IMR-90 (cell line): ENCODE measurements at regions not wholly inside any gene's neighbourhood (a gene's known extent, or its start where the extent isn't known, plus 50 kb on each side); places are given as distances from the start of the nearest gene placed in this dataset.

Experiments used
- ATAC-seq: fragments of 200-7000 bp; cut with Tn5 transposase; 2 replicates; pipeline ENCODE4 v1.9.1; 2020; ENCODE audit warnings: low read depth, mild to moderate bottlenecking, moderate library complexity
- BruUV-seq: library from RNA; stranded (reverse); fragments of 400-500 nt; replicated peaks from 2 replicates; lab custom pipeline; 2021; lab: Mats Ljungman, UMichigan
- CTCF ChIA-PET: fragments of 300-600 bp; formaldehyde crosslinking; extraction: SDS; loops from one replicate; lab custom pipeline; 2021; ENCODE audit warnings: antibody characterized with exemption; lab: Yijun Ruan, JAX
- POLR2A ChIA-PET: fragments of 300-600 bp; sonication (Branson Sonifier 250); formaldehyde crosslinking; loops from one replicate; lab custom pipeline; 2022; ENCODE audit warnings: antibody characterized with exemption; ENCODE audit not compliant: unreplicated experiment; lab: Charles Lee
- DNase-seq: peaks from one replicate; pipeline ENCODE4 v3.0.0; 2013
- H2AFZ ChIP-seq: replicated peaks from 2 replicates; pipeline ENCODE3; 2013; ENCODE audit warnings: low read length, mild to moderate bottlenecking; ENCODE audit not compliant: poor library complexity
- H2AK5ac ChIP-seq: 2 replicates; pipeline ENCODE4 v1.6.1; 2013; ENCODE audit warnings: low read depth, low read length, inconsistent platforms
- H2AK9ac ChIP-seq: replicated peaks from 2 replicates; pipeline ENCODE3; 2013; ENCODE audit warnings: mild to moderate bottlenecking, low read depth, low read length, moderate library complexity; ENCODE audit not compliant: poor library complexity
- H2BK120ac ChIP-seq: 2 replicates; pipeline ENCODE4 v1.6.1; 2013; ENCODE audit warnings: low read depth, low read length, inconsistent platforms
- H2BK15ac ChIP-seq: 3 replicates; pipeline ENCODE4 v1.6.1; 2013; ENCODE audit warnings: low read depth, low read length, inconsistent platforms
- H2BK20ac ChIP-seq: 2 replicates; pipeline ENCODE4 v1.6.1; 2013; ENCODE audit warnings: low read depth, mild to moderate bottlenecking, inconsistent platforms, low read length, moderate library complexity
- H2BK5ac ChIP-seq: 2 replicates; pipeline ENCODE4 v1.6.1; 2013; ENCODE audit warnings: mild to moderate bottlenecking, low read depth, low read length, inconsistent platforms; ENCODE audit not compliant: poor library complexity, severe bottlenecking
- H3K14ac ChIP-seq: replicated peaks from 2 replicates; pipeline ENCODE4 v1.6.1; 2013; ENCODE audit warnings: low read depth, low read length, inconsistent platforms
- H3K18ac ChIP-seq: 2 replicates; pipeline ENCODE4 v1.6.1; 2013; ENCODE audit warnings: low read depth, low read length, control low read depth
- H3K23ac ChIP-seq: 2 replicates; pipeline ENCODE4 v1.6.1; 2013; ENCODE audit warnings: low read depth, low read length, inconsistent platforms
- H3K27ac ChIP-seq: 2 replicates; pipeline ENCODE4 v1.5.1; 2013; ENCODE audit warnings: mild to moderate bottlenecking, control low read depth, low read length; ENCODE audit not compliant: insufficient read depth
- H3K27me3 ChIP-seq: 2 replicates; pipeline ENCODE4 v1.6.1; 2013; ENCODE audit warnings: low read length; ENCODE audit not compliant: control insufficient read depth, insufficient read depth
- H3K36me3 ChIP-seq: 2 replicates; pipeline ENCODE4 v1.6.1; 2013; ENCODE audit warnings: low read length, mixed read lengths; ENCODE audit not compliant: control insufficient read depth, insufficient read depth
- H3K4ac ChIP-seq: 2 replicates; pipeline ENCODE4 v1.6.1; 2013; ENCODE audit warnings: low read depth, low read length, inconsistent platforms
- H3K4me1 ChIP-seq: 2 replicates; pipeline ENCODE4 v1.6.1; 2013; ENCODE audit warnings: low read length, mixed read lengths; ENCODE audit not compliant: control insufficient read depth, insufficient read depth
- H3K4me2 ChIP-seq: 2 replicates; pipeline ENCODE4 v1.6.1; 2013; ENCODE audit warnings: low read depth, mild to moderate bottlenecking, control low read depth, low read length, moderate library complexity
- H3K4me3 ChIP-seq: 2 replicates; pipeline ENCODE4 v1.5.1; 2013; ENCODE audit warnings: low read depth, mild to moderate bottlenecking, control low read depth, low read length, moderate library complexity; ENCODE audit not compliant: insufficient read depth
- H3K56ac ChIP-seq: 2 replicates; pipeline ENCODE4 v1.6.1; 2013; ENCODE audit warnings: low read length, inconsistent platforms; ENCODE audit not compliant: insufficient read depth; ENCODE audit errors: extremely low read depth
- H3K79me1 ChIP-seq, 2 experiments: 2 replicates each; pipeline ENCODE4 v1.6.1; 2013; ENCODE audit warnings: low read length in 2 of 2, inconsistent platforms in 1 of 2, low read depth in 1 of 2
- H3K9ac ChIP-seq: 2 replicates; pipeline ENCODE4 v1.6.1; 2013; ENCODE audit warnings: low read depth, low read length, control low read depth
- H3K9me1 ChIP-seq: 2 replicates; pipeline ENCODE4 v1.6.1; 2013; ENCODE audit warnings: low read length, inconsistent platforms; ENCODE audit not compliant: insufficient read depth
- H3K9me3 ChIP-seq: 2 replicates; pipeline ENCODE4 v1.6.1; 2013; ENCODE audit warnings: low read length; ENCODE audit not compliant: control insufficient read depth, insufficient read depth
- H4K20me1 ChIP-seq: 2 replicates; pipeline ENCODE4 v1.6.1; 2013; ENCODE audit warnings: low read length, inconsistent platforms; ENCODE audit not compliant: insufficient read depth
- H4K5ac ChIP-seq: 2 replicates; pipeline ENCODE4 v1.6.1; 2013; ENCODE audit warnings: mild to moderate bottlenecking, low read depth, low read length, control low read depth
- H4K8ac ChIP-seq, 2 experiments: 2 replicates each; pipeline ENCODE4 v1.6.1; 2013; ENCODE audit warnings: low read depth in 2 of 2, low read length in 2 of 2, control low read depth in 1 of 2, inconsistent platforms in 1 of 2
- H4K91ac ChIP-seq: 2 replicates; pipeline ENCODE4 v1.6.1; 2013; ENCODE audit warnings: low read depth, low read length, inconsistent platforms; ENCODE audit not compliant: insufficient read depth
- BHLHE40 ChIP-seq: fragments of 150-350 bp; IDR thresholded peaks from 2 replicates; pipeline ENCODE4 v1.6.1; 2016; ENCODE audit warnings: mild to moderate bottlenecking, low read depth, low read length
- CEBPB ChIP-seq: IDR thresholded peaks from 2 replicates; pipeline ENCODE4 v1.6.1; 2012; ENCODE audit warnings: low read depth, low read length, improper control_type of control experiment
- CHD1 ChIP-seq: IDR thresholded peaks from 2 replicates; pipeline ENCODE4 v1.6.1; 2012; ENCODE audit warnings: low read depth, low read length, improper control_type of control experiment
- FOS ChIP-seq: fragments of 150-350 bp; IDR thresholded peaks from 2 replicates; pipeline ENCODE4 v1.6.1; 2016; ENCODE audit warnings: low read depth, low read length
- MAFK ChIP-seq: IDR thresholded peaks from 2 replicates; pipeline ENCODE4 v1.6.1; 2012; ENCODE audit warnings: low read depth, low read length, improper control_type of control experiment
- MAZ ChIP-seq: IDR thresholded peaks from 2 replicates; pipeline ENCODE4 v1.6.1; 2012; ENCODE audit warnings: low read depth, mild to moderate bottlenecking, low read length, improper control_type of control experiment, moderate library complexity, borderline replicate concordance
- MXI1 ChIP-seq: IDR thresholded peaks from 2 replicates; pipeline ENCODE4 v1.6.1; 2012; ENCODE audit warnings: low read depth, mild to moderate bottlenecking, low read length, moderate library complexity, borderline replicate concordance
- NFE2L2 ChIP-seq: fragments of 150-350 bp; IDR thresholded peaks from 2 replicates; pipeline ENCODE4 v1.6.1; 2016; ENCODE audit warnings: low read depth, mild to moderate bottlenecking, low read length
- POLR2A ChIP-seq: IDR thresholded peaks from 2 replicates; pipeline ENCODE4 v1.6.1; 2012; ENCODE audit warnings: mild to moderate bottlenecking, low read depth, low read length
- RAD21 ChIP-seq: IDR thresholded peaks from 2 replicates; pipeline ENCODE4 v1.6.1; 2012; ENCODE audit warnings: low read length, improper control_type of control experiment
- RCOR1 ChIP-seq: IDR thresholded peaks from 2 replicates; pipeline ENCODE4 v1.6.1; 2012; ENCODE audit warnings: mild to moderate bottlenecking, low read length, improper control_type of control experiment; ENCODE audit not compliant: insufficient replicate concordance
- RFX5 ChIP-seq: IDR thresholded peaks from 2 replicates; pipeline ENCODE4 v1.8.0; 2012; ENCODE audit warnings: low read depth, mild to moderate bottlenecking, low read length, moderate library complexity
- SMC3 ChIP-seq: fragments of 150-350 bp; IDR thresholded peaks from 2 replicates; pipeline ENCODE4 v1.6.1; 2016; ENCODE audit warnings: low read depth, mild to moderate bottlenecking, antibody characterized with exemption, low read length, moderate library complexity
- WGBS, 2 experiments: methylation state at CpG; one replicate each; pipeline versions ENCODE4 v1.1.5 to v1.1.7; 2013; ENCODE audit warnings: missing lambda C conversion rate in 2 of 2; ENCODE audit not compliant: insufficient read length in 1 of 2; ENCODE audit errors: extremely low coverage in 2 of 2; 5-methylcytosine and 5-hydroxymethylcytosine counted together
- dilution Hi-C: fragments of 300-500 bp; cut with HindIII; formaldehyde crosslinking; loops from one replicate; pipeline ENCODE4 v1.14.3; 2018; ENCODE audit warnings: low sequenced_read_pairs; ENCODE audit not compliant: unreplicated experiment
- in situ Hi-C: fragments of 300-500 bp; cut with MboI; formaldehyde crosslinking; loops from 3 replicates; pipeline ENCODE4 v1.14.3; 2019; ENCODE audit warnings: low sequenced_read_pairs, inconsistent platforms, mixed read lengths
- intact Hi-C: fragments of 100-400 bp; cut with micrococcal nuclease; formaldehyde crosslinking; loops from 2 replicates; pipeline ENCODE4 v1.10.0; 2022
- TF ChIP-seq, protein P1 (sequence below): fragments of 150-350 bp; IDR thresholded peaks from 2 replicates; pipeline ENCODE4 v1.6.1; 2016; ENCODE audit warnings: low read depth, mild to moderate bottlenecking, low read length, moderate library complexity, borderline replicate concordance
- TF ChIP-seq, protein P2 (sequence below): fragments of 150-350 bp; IDR thresholded peaks from 2 replicates; pipeline ENCODE4 v1.6.1; 2017; ENCODE audit warnings: mild to moderate bottlenecking, antibody characterized with exemption, low read length, low read depth
- TF ChIP-seq, protein P3 (sequence below): conservative IDR thresholded peaks from 2 replicates; pipeline ENCODE4 v1.5.1; 2012; ENCODE audit warnings: mild to moderate bottlenecking, low read depth, low read length, improper control_type of control experiment

DNA sequence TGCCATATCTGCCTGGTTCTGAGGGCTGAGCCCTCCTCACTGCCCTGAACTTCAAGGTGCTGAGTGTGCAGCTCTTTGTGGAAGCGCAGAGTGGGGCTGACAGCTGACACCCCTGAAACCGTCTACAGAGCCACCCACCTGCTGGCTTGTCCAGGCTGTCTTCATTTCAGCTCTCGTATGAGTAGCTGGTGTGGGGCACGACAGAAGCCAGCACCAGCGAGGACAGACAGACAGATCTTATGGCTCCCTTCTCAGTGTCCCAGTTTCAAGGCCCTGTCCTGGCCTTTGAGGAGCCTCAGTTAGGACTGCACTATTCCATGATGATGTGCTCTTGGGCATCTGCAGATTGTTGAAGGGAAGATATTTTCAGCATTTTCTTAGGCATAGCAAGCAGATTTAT, 287.1 kb downstream of the SLC4A3 start:
- ChIA-PET POLR2A (no interaction called here), CTCF (no interaction called here)
- no peaks in the 10 kb centered on the region for H4K20me1 ChIP-seq
- H4K8ac ChIP-seq, result no peak overlapping the region
- TF ChIP-seq, protein P1, sequence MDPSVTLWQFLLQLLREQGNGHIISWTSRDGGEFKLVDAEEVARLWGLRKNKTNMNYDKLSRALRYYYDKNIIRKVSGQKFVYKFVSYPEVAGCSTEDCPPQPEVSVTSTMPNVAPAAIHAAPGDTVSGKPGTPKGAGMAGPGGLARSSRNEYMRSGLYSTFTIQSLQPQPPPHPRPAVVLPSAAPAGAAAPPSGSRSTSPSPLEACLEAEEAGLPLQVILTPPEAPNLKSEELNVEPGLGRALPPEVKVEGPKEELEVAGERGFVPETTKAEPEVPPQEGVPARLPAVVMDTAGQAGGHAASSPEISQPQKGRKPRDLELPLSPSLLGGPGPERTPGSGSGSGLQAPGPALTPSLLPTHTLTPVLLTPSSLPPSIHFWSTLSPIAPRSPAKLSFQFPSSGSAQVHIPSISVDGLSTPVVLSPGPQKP, result no peak
- TF ChIP-seq MXI1 (no peak), RAD21 (no peak), CHD1 (no peak), POLR2A (no peak), RCOR1 (no peak), FOS (no peak), RFX5 (no peak), CEBPB (no peak), SMC3 (no peak), BHLHE40 (no peak), MAFK (no peak), MAZ (no peak), NFE2L2 (no peak)
- TF ChIP-seq, protein P2, sequence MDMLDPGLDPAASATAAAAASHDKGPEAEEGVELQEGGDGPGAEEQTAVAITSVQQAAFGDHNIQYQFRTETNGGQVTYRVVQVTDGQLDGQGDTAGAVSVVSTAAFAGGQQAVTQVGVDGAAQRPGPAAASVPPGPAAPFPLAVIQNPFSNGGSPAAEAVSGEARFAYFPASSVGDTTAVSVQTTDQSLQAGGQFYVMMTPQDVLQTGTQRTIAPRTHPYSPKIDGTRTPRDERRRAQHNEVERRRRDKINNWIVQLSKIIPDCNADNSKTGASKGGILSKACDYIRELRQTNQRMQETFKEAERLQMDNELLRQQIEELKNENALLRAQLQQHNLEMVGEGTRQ, result no peak
- TF ChIP-seq, protein P3, sequence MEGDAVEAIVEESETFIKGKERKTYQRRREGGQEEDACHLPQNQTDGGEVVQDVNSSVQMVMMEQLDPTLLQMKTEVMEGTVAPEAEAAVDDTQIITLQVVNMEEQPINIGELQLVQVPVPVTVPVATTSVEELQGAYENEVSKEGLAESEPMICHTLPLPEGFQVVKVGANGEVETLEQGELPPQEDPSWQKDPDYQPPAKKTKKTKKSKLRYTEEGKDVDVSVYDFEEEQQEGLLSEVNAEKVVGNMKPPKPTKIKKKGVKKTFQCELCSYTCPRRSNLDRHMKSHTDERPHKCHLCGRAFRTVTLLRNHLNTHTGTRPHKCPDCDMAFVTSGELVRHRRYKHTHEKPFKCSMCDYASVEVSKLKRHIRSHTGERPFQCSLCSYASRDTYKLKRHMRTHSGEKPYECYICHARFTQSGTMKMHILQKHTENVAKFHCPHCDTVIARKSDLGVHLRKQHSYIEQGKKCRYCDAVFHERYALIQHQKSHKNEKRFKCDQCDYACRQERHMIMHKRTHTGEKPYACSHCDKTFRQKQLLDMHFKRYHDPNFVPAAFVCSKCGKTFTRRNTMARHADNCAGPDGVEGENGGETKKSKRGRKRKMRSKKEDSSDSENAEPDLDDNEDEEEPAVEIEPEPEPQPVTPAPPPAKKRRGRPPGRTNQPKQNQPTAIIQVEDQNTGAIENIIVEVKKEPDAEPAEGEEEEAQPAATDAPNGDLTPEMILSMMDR, result no peak
- H3K4ac ChIP-seq, result no peak overlapping the region
- no peak overlapping the region for H3K27ac ChIP-seq
- in situ Hi-C loops (no loop called here), intact Hi-C loops (loop anchor here (10.0 kb wide), 1 partner anchor 130 kb away; no protein-coding TSS in a partner anchor), dilution Hi-C loops (no loop called here)
- no peak for ATAC-seq
- no peak overlapping the region for H3K4me2 ChIP-seq
- no peaks in the 10 kb centered on the region for H3K36me3 ChIP-seq
- peaks cover 2% of the 10 kb centered on the region; the same call in 1 of the 2 replicates for H3K4me1 ChIP-seq
- no peak overlapping the region for H2AFZ ChIP-seq
- 0 out of 2 replicates have a peak, but pooled peaks cover 1% of the 10 kb centered on the region for H3K27me3 ChIP-seq
- no peak overlapping the region for H2AK9ac ChIP-seq
- H3K9ac ChIP-seq, result no peak overlapping the region
- no peaks in the 10 kb centered on the region for H3K9me3 ChIP-seq
- no peak overlapping the region for H3K4me3 ChIP-seq
- H3K14ac ChIP-seq, result no peak overlapping the region
- no peak overlapping the region for H3K18ac ChIP-seq
- H3K79me1 ChIP-seq, result no peaks in the 10 kb centered on the region
- no peak overlapping the region for H3K23ac ChIP-seq
- no peak for DNase-seq
- BruUV-seq, result no TSS peak
- H2BK15ac ChIP-seq, result no peak overlapping the region
- no peak overlapping the region for H4K91ac ChIP-seq
- no peak overlapping the region for H2BK120ac ChIP-seq
- no peak overlapping the region for H2AK5ac ChIP-seq
- H4K5ac ChIP-seq, result no peak overlapping the region
- no peak overlapping the region for H2BK20ac ChIP-seq
- WGBS, 2 experiments, result 86% methylated on average over 4 of the region's 5 CpGs; no CpG with 5 or more reads in 1 of the 2 experiments
- H3K56ac ChIP-seq, result no peak overlapping the region
- H3K9me1 ChIP-seq, result no peaks in the 10 kb centered on the region
- H2BK5ac ChIP-seq, result no peak overlapping the region
